ENCODE measurements at regions not wholly inside any gene's neighbourhood (a gene's known extent, or its start where the extent isn't known, plus 50 kb on each side); places are given as distances from the start of the nearest gene placed in this dataset.
"Not testable (repeated sequence)": the region's sequence is repeated elsewhere in the genome, so short reads cannot be mapped to it uniquely, and the experiment has no call there.

DNA sequence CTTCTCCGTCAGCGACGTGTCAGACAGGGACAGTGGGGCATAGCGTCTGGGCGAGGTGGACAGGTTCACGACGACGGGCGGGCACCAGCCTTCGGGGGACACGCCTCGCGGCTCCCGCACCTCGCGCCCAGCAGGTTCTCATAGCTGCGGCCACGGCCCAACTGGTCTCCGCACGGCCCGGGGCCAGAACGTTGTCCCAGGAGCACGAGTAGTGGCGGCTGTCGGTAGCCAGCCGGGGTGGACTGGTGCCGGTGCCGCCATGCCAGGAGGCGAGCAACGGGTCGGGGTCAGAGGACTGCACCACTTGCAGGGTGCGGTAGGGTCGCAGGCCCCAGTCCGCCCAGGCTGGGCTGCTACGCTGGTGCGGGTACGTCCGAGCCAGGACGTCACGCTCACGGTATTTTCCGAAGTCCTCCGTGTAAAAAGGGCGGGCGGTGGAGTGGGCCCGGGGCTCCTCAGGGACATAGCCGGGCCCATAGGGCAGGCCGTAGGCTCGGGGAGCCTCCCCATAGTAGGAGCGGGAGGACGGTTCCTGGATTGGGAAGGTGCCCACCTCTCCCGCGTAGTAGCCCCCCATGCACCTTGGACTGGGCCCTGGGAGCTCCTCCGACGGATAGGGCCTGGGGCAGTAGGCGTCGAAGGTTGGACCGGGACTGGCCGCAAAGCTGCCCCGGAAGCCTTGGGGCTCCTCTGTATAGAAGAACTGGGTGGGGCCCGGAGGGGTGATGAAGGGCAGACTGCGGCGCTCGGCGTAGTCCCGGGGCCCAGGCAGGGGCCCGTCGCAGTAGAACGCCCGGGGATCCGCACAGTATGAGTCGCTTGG is 301.2 kb downstream of the CCDC74A start:
- DNase-seq = not testable (repeated sequence)

GRCh38 chr2:131829456-131830241 is 302.0 kb downstream of the CCDC74A start:
- not testable (repeated sequence) for DNase-seq

- not testable (repeated sequence) for DNase-seq
Measured at GRCh38 chr2:131830242-131830945, 302.7 kb downstream of the CCDC74A start.

DNA sequence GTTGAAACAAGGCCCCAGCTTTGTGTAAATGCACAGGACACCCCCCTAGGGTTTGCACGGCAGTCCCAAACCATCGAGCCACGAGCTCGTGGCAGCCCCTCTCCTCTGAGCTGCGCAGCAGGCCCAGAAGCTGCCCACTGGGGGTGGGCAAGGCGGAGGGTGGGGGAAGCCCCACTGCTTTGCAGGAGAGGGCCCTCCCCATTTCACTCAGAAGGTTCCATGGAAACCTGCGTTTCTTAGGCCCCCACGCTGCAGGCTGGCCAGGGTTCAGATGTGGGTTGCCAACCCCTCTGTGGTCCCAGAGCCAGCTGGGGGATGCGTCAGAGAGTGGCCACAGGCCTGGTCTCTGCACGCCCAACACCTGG is 303.2 kb downstream of the CCDC74A start:
- not testable (repeated sequence) for DNase-seq

DNA sequence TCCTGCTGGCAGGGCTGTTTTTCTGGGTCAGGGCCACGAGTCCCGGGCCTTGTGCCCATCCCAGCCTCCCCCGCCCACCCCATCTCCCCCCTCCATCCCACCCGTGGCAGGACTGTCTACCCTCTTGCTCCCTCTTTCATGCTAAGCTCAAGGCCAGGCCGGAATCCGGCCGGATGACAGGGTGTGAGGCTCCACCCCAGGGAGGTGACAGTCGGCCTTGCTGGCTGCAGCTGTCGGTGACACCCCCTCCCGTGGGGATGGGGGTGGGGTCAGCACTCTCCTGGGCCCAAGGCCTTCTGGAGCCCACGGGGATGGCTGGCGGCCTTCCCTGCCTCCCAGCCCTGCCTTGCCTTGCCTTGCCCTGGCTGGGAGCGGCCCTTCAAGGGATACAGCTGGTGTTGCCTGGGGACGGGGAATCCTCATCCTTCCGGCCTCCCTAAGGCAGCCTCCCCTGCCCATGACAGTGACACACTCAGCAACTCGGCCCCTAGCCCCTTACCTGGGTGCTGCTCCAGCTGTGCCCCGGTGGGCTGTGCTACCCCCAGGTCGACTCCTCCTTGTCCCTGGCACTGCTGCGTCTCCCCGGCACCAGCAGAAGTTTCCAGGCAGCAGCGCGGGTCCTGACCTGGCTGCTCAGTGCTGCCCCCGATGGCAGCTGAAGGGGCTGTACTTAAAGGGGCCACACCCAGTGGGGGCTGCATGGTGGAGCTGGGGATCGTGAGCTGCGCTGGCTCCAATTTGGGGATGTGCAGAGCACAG is 303.9 kb downstream of the CCDC74A start:
- not testable (repeated sequence) for DNase-seq

GRCh38 chr2:131832209-131832780 is 304.6 kb downstream of the CCDC74A start:
- DNase-seq = not testable (repeated sequence)

DNA sequence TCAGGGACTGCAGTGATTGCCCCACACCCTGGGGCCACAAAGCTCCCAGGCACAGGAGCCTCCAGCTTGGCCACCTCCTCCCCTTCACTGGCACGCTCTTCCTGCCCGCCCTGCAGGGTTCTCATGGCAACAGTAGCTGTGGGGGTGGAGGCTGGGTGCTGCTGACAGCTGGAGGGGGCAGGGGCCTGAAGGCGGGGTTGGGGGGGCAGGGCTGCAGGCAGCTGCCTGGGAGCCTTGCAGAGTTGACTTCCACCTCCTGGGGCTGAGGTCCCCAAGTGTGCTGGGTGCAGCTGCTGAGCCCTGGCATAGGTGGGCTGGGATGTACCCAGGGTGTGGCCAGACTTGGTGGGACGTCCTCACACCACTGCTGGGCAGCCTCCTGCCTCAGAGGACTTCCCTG is 305.2 kb downstream of the CCDC74A start:
- not testable (repeated sequence) for DNase-seq

DNA sequence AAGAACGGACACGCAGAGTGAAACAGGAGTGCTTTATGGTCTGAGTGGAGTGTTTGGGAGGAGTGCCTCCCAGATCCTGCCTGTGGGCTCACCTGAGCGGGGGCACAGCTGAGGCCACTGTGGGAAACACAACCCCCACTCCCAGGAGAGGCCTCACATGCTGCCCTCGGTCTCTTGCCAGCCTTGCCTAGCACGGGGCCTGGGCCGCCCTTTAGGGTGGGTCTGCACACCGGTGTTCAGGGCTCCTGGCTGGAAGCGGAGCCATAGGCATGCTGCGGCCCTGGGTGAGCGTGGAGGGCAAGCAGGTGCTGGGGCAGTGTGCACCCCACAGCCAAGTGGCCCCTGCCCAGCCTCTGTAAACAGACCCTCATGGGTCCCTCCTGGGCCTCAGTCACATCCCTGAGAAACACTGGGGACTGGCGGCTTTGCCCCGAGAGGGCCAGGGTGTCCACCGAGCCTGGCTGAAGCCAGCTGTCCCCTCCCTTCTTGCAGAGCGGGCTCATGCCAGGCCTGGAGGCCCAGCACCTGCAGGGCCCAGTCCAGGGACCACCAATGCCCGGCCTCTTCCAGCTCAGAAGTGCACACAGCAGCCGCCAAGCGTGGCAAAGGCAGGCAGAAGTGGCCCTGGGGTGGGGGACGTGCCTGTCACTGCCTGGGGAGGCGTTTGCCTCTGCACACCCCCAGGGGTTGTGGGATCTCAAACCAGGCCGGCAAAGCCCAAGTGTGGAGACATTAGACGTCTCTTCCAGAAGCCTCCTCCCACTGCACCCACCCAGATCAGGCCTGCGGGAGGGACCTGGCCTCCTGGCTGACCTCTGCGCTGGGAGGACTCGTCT is 305.9 kb downstream of the CCDC74A start:
- DNase-seq = not testable (repeated sequence)

DNA sequence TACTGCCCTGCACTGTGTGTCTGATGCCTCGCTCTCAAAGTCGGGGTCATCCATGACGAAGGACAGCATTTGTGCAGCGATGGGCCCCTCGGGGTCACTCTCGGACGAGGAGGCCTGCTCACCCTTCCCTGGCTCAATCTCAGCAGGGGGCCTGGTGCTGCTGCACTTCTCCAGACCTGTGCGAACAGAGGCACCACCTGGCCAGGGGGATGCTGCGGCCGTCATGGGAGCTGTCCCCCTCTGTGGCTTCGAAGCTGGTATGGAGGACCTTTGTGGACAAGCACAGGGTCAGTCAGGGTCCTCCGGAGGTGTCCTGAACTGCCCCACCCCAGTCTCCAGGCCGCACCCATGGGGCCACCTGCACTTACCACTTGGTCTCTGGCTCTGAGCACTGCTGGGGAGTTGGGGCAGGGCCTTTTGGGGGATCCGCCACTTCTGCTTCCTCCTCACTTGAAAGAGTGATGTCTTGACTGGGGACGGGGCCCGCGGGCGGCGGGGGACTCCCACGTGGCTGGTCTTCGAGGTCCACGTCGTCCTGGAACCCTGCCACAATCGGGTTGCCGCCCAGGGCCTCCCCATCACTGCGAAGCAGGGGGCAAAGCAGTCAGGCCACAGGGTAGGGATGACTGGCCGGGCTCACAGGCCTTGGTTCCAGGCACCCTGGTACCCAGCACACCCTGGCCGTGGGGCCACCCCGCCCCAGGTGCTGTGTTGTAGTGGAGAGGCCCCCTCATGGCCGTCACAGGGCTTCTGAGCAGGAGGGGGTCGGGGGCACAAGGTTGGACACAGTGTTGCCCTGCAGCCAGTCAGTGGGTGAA is 306.7 kb downstream of the CCDC74A start:
- not testable (repeated sequence) for DNase-seq

DNA sequence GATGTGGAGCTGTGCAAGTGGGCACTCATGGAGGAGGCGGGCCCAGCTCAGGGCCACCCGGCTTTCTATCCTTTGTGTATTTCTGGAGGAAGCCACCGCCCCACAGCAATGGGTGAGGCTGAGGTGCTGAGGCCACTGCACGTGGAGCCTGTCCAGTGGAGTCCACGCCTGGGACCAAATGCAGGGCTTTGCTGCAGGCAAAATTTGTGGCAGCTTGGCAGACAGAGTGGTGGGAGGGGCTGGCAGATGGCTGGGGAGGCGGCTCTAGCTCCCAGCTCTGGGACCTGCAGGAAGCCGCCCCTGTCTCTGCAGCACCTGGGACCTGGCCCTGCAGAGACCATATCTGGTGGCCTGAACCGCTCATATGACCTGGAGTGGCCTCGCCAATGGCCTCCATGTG is 307.3 kb downstream of the CCDC74A start:
- not testable (repeated sequence) for DNase-seq

- DNase-seq = no peak
Measured at GRCh38 chr2:131835621-131836091, 308.0 kb downstream of the CCDC74A start.

GRCh38 chr2:131836116-131836515 is 308.4 kb downstream of the CCDC74A start:
- DNase-seq = not testable (repeated sequence)

DNA sequence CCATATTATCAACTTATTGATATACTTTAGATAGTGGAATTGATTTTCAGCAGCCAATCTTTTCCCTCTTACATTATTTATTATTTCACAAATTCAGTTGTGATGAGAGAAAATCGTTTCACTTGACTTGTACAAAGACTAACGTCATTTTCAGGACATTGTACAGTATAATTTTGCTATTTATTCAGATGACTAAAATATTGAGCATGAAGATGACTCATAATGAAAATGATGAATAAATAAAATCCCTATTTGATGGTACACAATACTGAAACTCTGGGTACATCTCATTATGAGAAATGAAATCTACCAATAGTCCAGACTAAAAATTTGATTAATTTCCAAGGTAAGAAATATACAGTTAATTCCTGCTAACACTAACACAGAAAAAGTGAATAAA is 316.4 kb downstream of the CCDC74A start:
- DNase-seq = not testable (repeated sequence)

GRCh38 chr2:131856202-131856601 is 305.6 kb downstream of the ANKRD30BL start:
- not testable (repeated sequence) for DNase-seq

- DNase-seq = not testable (repeated sequence)
Measured at GRCh38 chr2:131858197-131858596, 303.6 kb downstream of the ANKRD30BL start.

Data from fibroblast of skin of right biceps (primary cell).